ENCODE measurements at regions not wholly inside any gene's neighbourhood (a gene's known extent, or its start where the extent isn't known, plus 50 kb on each side); places are given as distances from the start of the nearest gene placed in this dataset.

DNA sequence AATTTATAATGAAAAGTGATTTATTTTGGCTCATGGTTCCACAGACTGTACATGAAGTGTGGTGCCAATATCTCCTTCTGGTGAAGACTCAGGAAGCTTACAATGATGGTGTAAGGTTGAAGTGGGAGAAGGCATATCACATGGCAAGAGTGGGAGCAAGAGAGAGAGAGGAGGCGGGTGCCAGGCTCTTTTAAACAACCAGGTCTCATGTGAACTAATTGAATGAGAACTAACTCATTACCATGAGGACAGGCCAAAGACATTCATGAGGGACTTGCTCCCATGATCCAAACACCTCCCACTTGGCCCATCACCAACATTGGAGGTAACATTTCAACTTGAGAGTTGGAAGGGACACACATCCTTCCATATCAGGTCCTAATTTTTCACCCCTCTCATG, 155.2 kb downstream of the SLC38A4 start:
- Histone ChIP-seq H3K79me2 (ENCODE audit: control insufficient read depth, insufficient read depth, low read length, unreplicated experiment) (no peaks in the 10 kb centered on the region), H3K27ac (ENCODE audit: low read depth, low read length) (no peak overlapping the region), H3K27me3 (ENCODE audit: insufficient read depth, low read length) (no peaks in the 10 kb centered on the region), H2AFZ (ENCODE audit: low read length, unreplicated experiment) (no peak overlapping the region), H3K4me1 (ENCODE audit: control insufficient read depth, insufficient read depth, low read length, unreplicated experiment) (peaks cover 27% of the 10 kb centered on the region), H3K4me3 (ENCODE audit: low read depth, low read length) (no peak overlapping the region), H3K36me3 (ENCODE audit: insufficient read depth, low read length) (no peaks in the 10 kb centered on the region)

GRCh38 chr12:46669720-46670119, 156.1 kb downstream of the SLC38A4 start:
- Histone ChIP-seq H2AFZ (ENCODE audit: low read length, unreplicated experiment) (no peak overlapping the region), H3K4me1 (ENCODE audit: control insufficient read depth, insufficient read depth, low read length, unreplicated experiment) (peaks cover 28% of the 10 kb centered on the region), H3K79me2 (ENCODE audit: control insufficient read depth, insufficient read depth, low read length, unreplicated experiment) (no peaks in the 10 kb centered on the region), H3K36me3 (ENCODE audit: insufficient read depth, low read length) (no peaks in the 10 kb centered on the region), H3K27ac (ENCODE audit: low read depth, low read length) (no peak overlapping the region), H3K27me3 (ENCODE audit: insufficient read depth, low read length) (no peaks in the 10 kb centered on the region), H3K4me3 (ENCODE audit: low read depth, low read length) (no peak overlapping the region)

GRCh38 chr12:46667551-46667950, 158.2 kb downstream of the SLC38A4 start:
- H3K27ac ChIP-seq (ENCODE audit: low read depth, low read length) = peak overlapping the region; percentile 11
- H3K36me3 ChIP-seq (ENCODE audit: insufficient read depth, low read length) = no peaks in the 10 kb centered on the region
- no peaks in the 10 kb centered on the region for H3K27me3 ChIP-seq (ENCODE audit: insufficient read depth, low read length)
- H3K79me2 ChIP-seq (ENCODE audit: control insufficient read depth, insufficient read depth, low read length, unreplicated experiment) = no peaks in the 10 kb centered on the region
- H3K4me3 ChIP-seq (ENCODE audit: low read depth, low read length) = no peak overlapping the region
- H2AFZ ChIP-seq (ENCODE audit: low read length, unreplicated experiment) = no peak overlapping the region
- peaks cover 36% of the 10 kb centered on the region for H3K4me1 ChIP-seq (ENCODE audit: control insufficient read depth, insufficient read depth, low read length, unreplicated experiment)

- Histone ChIP-seq H3K27ac (ENCODE audit: low read depth, low read length) (peak overlapping the region; percentile 77), H3K4me1 (ENCODE audit: control insufficient read depth, insufficient read depth, low read length, unreplicated experiment) (peaks cover 62% of the 10 kb centered on the region), H2AFZ (ENCODE audit: low read length, unreplicated experiment) (no peak overlapping the region), H3K79me2 (ENCODE audit: control insufficient read depth, insufficient read depth, low read length, unreplicated experiment) (no peaks in the 10 kb centered on the region), H3K36me3 (ENCODE audit: insufficient read depth, low read length) (no peaks in the 10 kb centered on the region), H3K4me3 (ENCODE audit: low read depth, low read length) (peak overlapping the region; percentile 50), H3K27me3 (ENCODE audit: insufficient read depth, low read length) (no peaks in the 10 kb centered on the region)
Measured at GRCh38 chr12:46664761-46665287, 161.0 kb downstream of the SLC38A4 start.

DNA sequence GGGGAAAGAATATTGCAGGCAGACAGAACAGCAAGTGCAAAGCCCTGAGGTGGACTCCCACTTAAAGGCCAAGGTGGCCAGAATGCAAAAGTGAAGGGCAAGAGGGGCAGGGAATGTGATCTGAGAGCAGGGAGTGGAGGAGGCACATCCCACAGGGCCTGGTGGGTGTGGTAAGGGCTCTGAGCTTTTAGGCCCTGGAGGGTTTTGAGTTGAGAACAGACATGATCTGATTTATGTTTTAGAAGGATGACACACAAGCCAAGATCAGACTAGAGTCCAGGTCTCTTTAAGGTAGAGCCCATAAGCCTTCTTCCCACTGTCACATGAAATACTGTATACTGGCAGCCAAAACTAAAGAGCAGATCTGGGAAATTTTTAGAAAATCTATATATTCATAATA, 162.5 kb downstream of the SLC38A4 start:
- no peaks in the 10 kb centered on the region for H3K36me3 ChIP-seq (ENCODE audit: insufficient read depth, low read length)
- peak overlapping the region; percentile 77 for H3K27ac ChIP-seq (ENCODE audit: low read depth, low read length)
- peaks cover 77% of the 10 kb centered on the region for H3K4me1 ChIP-seq (ENCODE audit: control insufficient read depth, insufficient read depth, low read length, unreplicated experiment)
- no peak overlapping the region for H2AFZ ChIP-seq (ENCODE audit: low read length, unreplicated experiment)
- no peaks in the 10 kb centered on the region for H3K27me3 ChIP-seq (ENCODE audit: insufficient read depth, low read length)
- no peaks in the 10 kb centered on the region for H3K79me2 ChIP-seq (ENCODE audit: control insufficient read depth, insufficient read depth, low read length, unreplicated experiment)
- H3K4me3 ChIP-seq (ENCODE audit: low read depth, low read length) = no peak overlapping the region

- Histone ChIP-seq H2AFZ (ENCODE audit: low read length, unreplicated experiment) (peak overlapping the region; percentile 70), H3K27ac (ENCODE audit: low read depth, low read length) (peak overlapping the region; percentile 94), H3K79me2 (ENCODE audit: control insufficient read depth, insufficient read depth, low read length, unreplicated experiment) (no peaks in the 10 kb centered on the region), H3K27me3 (ENCODE audit: insufficient read depth, low read length) (no peaks in the 10 kb centered on the region), H3K36me3 (ENCODE audit: insufficient read depth, low read length) (no peaks in the 10 kb centered on the region), H3K4me3 (ENCODE audit: low read depth, low read length) (peak overlapping the region; percentile 49; the same call in 1 of the 2 replicates), H3K4me1 (ENCODE audit: control insufficient read depth, insufficient read depth, low read length, unreplicated experiment) (peaks cover 84% of the 10 kb centered on the region)
Measured at GRCh38 chr12:46661110-46661845, 164.5 kb downstream of the SLC38A4 start.

- peak overlapping the region; percentile 94 for H3K27ac ChIP-seq (ENCODE audit: low read depth, low read length)
- H3K4me1 ChIP-seq (ENCODE audit: control insufficient read depth, insufficient read depth, low read length, unreplicated experiment) = peaks cover 83% of the 10 kb centered on the region
- no peaks in the 10 kb centered on the region for H3K36me3 ChIP-seq (ENCODE audit: insufficient read depth, low read length)
- H3K4me3 ChIP-seq (ENCODE audit: low read depth, low read length) = peak overlapping the region; percentile 49
- H3K79me2 ChIP-seq (ENCODE audit: control insufficient read depth, insufficient read depth, low read length, unreplicated experiment) = no peaks in the 10 kb centered on the region
- H2AFZ ChIP-seq (ENCODE audit: low read length, unreplicated experiment) = peak overlapping the region; percentile 70
- H3K27me3 ChIP-seq (ENCODE audit: insufficient read depth, low read length) = no peaks in the 10 kb centered on the region
Measured at GRCh38 chr12:46660719-46661109, 165.1 kb downstream of the SLC38A4 start.

DNA sequence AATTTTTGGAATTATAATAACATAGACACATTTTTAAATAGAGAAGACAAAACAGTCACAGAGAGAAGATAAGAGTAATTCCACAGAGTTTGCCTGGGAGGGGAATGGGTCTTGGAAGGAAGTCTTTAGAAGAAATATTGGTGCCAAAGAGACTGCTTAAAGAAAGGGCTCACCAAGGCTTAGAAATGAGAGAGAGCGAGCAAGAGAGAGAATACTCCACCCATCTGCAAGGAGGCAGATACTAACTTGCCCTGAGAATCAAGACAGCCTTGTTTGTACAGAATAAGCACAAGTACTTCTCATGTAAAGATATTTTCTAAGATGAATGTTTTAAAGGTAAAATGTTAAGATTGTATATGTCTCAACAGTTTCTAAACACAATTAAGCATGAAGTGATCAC, 165.5 kb downstream of the SLC38A4 start:
- Histone ChIP-seq H3K36me3 (ENCODE audit: insufficient read depth, low read length) (no peaks in the 10 kb centered on the region), H2AFZ (ENCODE audit: low read length, unreplicated experiment) (peak overlapping the region; percentile 70), H3K4me3 (ENCODE audit: low read depth, low read length) (peak overlapping the region; percentile 49), H3K79me2 (ENCODE audit: control insufficient read depth, insufficient read depth, low read length, unreplicated experiment) (no peaks in the 10 kb centered on the region), H3K4me1 (ENCODE audit: control insufficient read depth, insufficient read depth, low read length, unreplicated experiment) (peaks cover 78% of the 10 kb centered on the region), H3K27ac (ENCODE audit: low read depth, low read length) (peak overlapping the region; percentile 94), H3K27me3 (ENCODE audit: insufficient read depth, low read length) (no peaks in the 10 kb centered on the region)

- peaks cover 76% of the 10 kb centered on the region for H3K4me1 ChIP-seq (ENCODE audit: control insufficient read depth, insufficient read depth, low read length, unreplicated experiment)
- H3K27ac ChIP-seq (ENCODE audit: low read depth, low read length) = peak overlapping the region; percentile 94
- peak overlapping the region; percentile 85 for H2AFZ ChIP-seq (ENCODE audit: low read length, unreplicated experiment)
- no peaks in the 10 kb centered on the region for H3K36me3 ChIP-seq (ENCODE audit: insufficient read depth, low read length)
- H3K79me2 ChIP-seq (ENCODE audit: control insufficient read depth, insufficient read depth, low read length, unreplicated experiment) = no peaks in the 10 kb centered on the region
- H3K27me3 ChIP-seq (ENCODE audit: insufficient read depth, low read length) = no peaks in the 10 kb centered on the region
- H3K4me3 ChIP-seq (ENCODE audit: low read depth, low read length) = peak overlapping the region; percentile 49
Measured at GRCh38 chr12:46659824-46660223, 166.0 kb downstream of the SLC38A4 start.

DNA sequence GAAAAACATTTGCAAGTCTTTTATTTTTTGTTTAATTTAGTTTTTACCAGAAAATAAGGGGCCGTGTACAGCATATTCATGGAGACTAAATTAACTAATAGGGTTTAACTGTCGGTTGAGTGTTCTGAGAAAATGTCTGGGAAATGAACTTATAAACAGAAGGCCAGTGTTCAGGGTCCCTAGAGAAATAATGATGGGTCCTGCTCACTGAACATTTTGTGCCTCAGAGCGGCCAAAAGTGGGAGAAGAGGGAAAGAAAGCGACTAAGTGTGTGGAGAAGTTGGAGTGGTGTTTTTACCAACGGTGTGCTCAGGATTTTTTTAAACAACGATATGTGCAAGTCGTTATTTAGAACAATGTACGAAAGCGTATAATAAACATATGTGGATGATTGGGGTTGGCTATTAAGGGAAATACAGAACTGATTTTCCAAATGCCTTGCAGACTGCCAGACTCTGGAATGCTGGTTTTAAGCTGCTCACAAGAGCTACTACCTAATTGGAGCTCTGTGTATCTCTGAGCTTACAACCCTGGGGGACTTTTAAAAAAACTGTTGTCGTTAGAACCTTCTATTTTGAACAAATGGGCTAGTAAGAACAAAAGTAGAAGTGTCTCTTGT, 166.7 kb downstream of the SLC38A4 start:
- peak overlapping the region; percentile 94 for H3K27ac ChIP-seq (ENCODE audit: low read depth, low read length)
- H3K27me3 ChIP-seq (ENCODE audit: insufficient read depth, low read length) = no peaks in the 10 kb centered on the region
- H3K79me2 ChIP-seq (ENCODE audit: control insufficient read depth, insufficient read depth, low read length, unreplicated experiment) = no peaks in the 10 kb centered on the region
- peak overlapping the region; percentile 49 for H3K4me3 ChIP-seq (ENCODE audit: low read depth, low read length)
- H2AFZ ChIP-seq (ENCODE audit: low read length, unreplicated experiment) = peak overlapping the region; percentile 85
- no peaks in the 10 kb centered on the region for H3K36me3 ChIP-seq (ENCODE audit: insufficient read depth, low read length)
- H3K4me1 ChIP-seq (ENCODE audit: control insufficient read depth, insufficient read depth, low read length, unreplicated experiment) = peaks cover 69% of the 10 kb centered on the region

All from ACC112 (cell line).